Activated CD8-positive, alpha-beta memory T cell treated with anti-CD3 and anti-CD28 coated beads, Interleukin-2, amount 10 ng/mL, durations not matched to agents 7 days and 5 days (primary cell): ENCODE measurements at regions not wholly inside any gene's neighbourhood (a gene's known extent, or its start where the extent isn't known, plus 50 kb on each side); places are given as distances from the start of the nearest gene placed in this dataset.
"Not testable (repeated sequence)": the region's sequence is repeated elsewhere in the genome, so short reads cannot be mapped to it uniquely, and the experiment has no call there.

ENCODE experiments used
- ATAC-seq: fragments of 150-1000 bp; cut with Tn5 transposase; one replicate; pipeline ENCODE4 v1.10.0; 2021; ENCODE audit warnings: moderate library complexity
- CTCF ChIA-PET: fragments of 350-600 bp; sonication (Branson Sonifier 250); formaldehyde crosslinking; loops from one replicate; lab custom pipeline; 2021; ENCODE audit warnings: antibody characterized with exemption; lab: Charles Lee
- DNase-seq: peaks from one replicate; pipeline ENCODE4 v3.0.0-alpha.2; 2020
- H3K27ac Mint-ChIP-seq: one replicate; pipeline ENCODE4 v1.8.0; 2021; ENCODE audit warnings: mild to moderate bottlenecking, mixed read lengths
- H3K27me3 Mint-ChIP-seq: one replicate; pipeline ENCODE4 v1.8.0; 2021; ENCODE audit warnings: mixed read lengths
- H3K36me3 Mint-ChIP-seq: one replicate; pipeline ENCODE4 v1.8.0; 2021; ENCODE audit warnings: mild to moderate bottlenecking, mixed read lengths
- H3K4me1 Mint-ChIP-seq: one replicate; pipeline ENCODE4 v1.8.0; 2021; ENCODE audit warnings: mixed read lengths
- H3K4me3 Mint-ChIP-seq: one replicate; pipeline ENCODE4 v1.8.0; 2021; ENCODE audit warnings: mild to moderate bottlenecking, moderate library complexity, mixed read lengths
- H3K9me3 Mint-ChIP-seq: one replicate; pipeline ENCODE4 v1.8.0; 2022; ENCODE audit warnings: low read depth, mixed read lengths

- Mint-ChIP-seq H3K4me1 (no peaks in the 10 kb centered on the region), H3K27me3 (peaks cover 8% of the 10 kb centered on the region), H3K27ac (no peak overlapping the region), H3K4me3 (no peak overlapping the region), H3K9me3 (no peaks in the 10 kb centered on the region), H3K36me3 (no peaks in the 10 kb centered on the region)
- DNase-seq (no peak), ATAC-seq (no peak)
- CTCF ChIA-PET, result no interaction called here
Observed at GRCh38 chr7:26988836-26989374, 106.9 kb downstream of the HOXA1 start.

GRCh38 chr7:26987338-26987737 is 108.5 kb downstream of the HOXA1 start:
- Mint-ChIP-seq H3K27ac (no peak overlapping the region), H3K9me3 (no peaks in the 10 kb centered on the region), H3K4me1 (no peaks in the 10 kb centered on the region), H3K4me3 (no peak overlapping the region), H3K36me3 (no peaks in the 10 kb centered on the region), H3K27me3 (peaks cover 8% of the 10 kb centered on the region)
- no peak for ATAC-seq
- no peak for DNase-seq
- CTCF ChIA-PET, result no interaction called here

DNA sequence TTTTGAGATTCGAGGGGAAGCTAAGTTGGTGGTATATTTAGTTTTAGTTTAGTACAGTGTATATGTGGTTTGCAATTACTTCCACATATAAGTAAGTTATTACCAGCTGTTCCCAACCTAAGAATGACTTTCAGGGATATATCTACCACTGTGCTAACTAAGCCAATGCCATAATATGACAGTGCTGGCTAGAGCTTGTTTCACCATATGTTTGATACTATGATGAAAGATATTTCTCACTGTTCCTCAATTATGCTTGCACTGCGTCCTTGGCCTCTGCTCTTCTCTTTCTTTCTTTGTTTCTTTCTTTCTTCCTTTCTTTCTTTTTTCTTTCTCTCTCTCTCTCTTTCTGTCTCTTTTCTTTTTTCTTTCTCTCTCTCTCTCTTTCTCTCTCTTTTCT is 113.8 kb upstream of the SKAP2 start:
- Mint-ChIP-seq H3K9me3 (no peaks in the 10 kb centered on the region), H3K27ac (no peak overlapping the region), H3K4me3 (no peak overlapping the region), H3K27me3 (peaks cover 9% of the 10 kb centered on the region), H3K4me1 (no peaks in the 10 kb centered on the region), H3K36me3 (no peaks in the 10 kb centered on the region)
- ATAC-seq (no peak), DNase-seq (no peak)
- CTCF ChIA-PET, result no interaction called here

DNA sequence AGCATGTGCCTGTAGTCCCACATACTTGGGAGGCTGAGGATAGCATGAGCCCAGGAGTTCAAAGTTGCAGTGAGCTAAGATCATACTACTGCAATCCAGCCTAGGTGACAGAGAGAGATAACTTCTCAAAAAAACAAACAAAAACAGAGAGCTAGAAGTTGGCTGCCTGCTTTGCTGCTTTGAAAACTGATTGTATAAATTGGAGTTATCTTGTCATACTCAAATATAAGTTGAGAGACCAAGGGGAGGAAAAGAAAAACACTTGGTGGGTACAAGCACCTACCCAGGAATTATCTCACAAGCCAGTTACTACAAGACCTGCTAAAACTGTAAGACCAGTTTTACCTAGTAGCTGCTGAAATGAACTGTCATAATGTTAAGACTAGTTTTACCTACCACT is 112.5 kb upstream of the SKAP2 start:
- Mint-ChIP-seq H3K9me3 (no peaks in the 10 kb centered on the region), H3K4me1 (no peaks in the 10 kb centered on the region), H3K36me3 (no peaks in the 10 kb centered on the region), H3K27me3 (peaks cover 3% of the 10 kb centered on the region), H3K27ac (no peak overlapping the region), H3K4me3 (no peak overlapping the region)
- DNase-seq, result no peak
- CTCF ChIA-PET, result interaction anchor here (0.7 kb wide), 1 partner anchor 14 kb away, joined by 3 read pairs; no protein-coding TSS in a partner anchor
- ATAC-seq, result no peak

DNA sequence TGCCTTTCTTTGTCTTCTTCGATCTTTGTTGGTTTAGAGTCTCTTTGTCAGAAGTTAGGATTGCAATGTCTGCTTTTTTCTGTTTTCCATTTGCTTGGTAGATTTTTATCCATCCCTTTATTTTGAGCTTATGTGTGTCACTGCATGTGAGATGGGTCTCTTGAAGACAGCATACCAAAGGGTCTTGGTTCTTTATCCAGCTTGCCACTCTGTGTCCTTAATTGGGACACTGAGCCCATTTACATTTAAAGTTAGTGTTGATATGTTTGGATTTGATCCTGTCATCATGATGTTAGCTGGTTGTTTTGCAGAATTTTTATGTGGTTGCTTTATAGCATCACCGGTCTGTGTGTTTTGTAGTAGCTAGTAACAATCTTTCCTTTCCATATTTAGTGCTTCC is 107.5 kb upstream of the SKAP2 start:
- peaks cover 22% of the 10 kb centered on the region for H3K27me3 Mint-ChIP-seq
- H3K27ac Mint-ChIP-seq, H3K4me1 Mint-ChIP-seq, ATAC-seq, CTCF ChIA-PET, H3K9me3 Mint-ChIP-seq, H3K4me3 Mint-ChIP-seq, H3K36me3 Mint-ChIP-seq, DNase-seq: not testable (repeated sequence)

- CTCF ChIA-PET, result no interaction called here
- H3K27ac Mint-ChIP-seq, result no peak overlapping the region
- no peak for DNase-seq
- H3K4me1 Mint-ChIP-seq, result no peaks in the 10 kb centered on the region
- H3K9me3 Mint-ChIP-seq, result no peaks in the 10 kb centered on the region
- ATAC-seq, result no peak
- peaks cover 18% of the 10 kb centered on the region for H3K27me3 Mint-ChIP-seq
- H3K36me3 Mint-ChIP-seq, result no peaks in the 10 kb centered on the region
- no peak overlapping the region for H3K4me3 Mint-ChIP-seq
Observed at GRCh38 chr7:26965724-26966123, 101.3 kb upstream of the SKAP2 start.

DNA sequence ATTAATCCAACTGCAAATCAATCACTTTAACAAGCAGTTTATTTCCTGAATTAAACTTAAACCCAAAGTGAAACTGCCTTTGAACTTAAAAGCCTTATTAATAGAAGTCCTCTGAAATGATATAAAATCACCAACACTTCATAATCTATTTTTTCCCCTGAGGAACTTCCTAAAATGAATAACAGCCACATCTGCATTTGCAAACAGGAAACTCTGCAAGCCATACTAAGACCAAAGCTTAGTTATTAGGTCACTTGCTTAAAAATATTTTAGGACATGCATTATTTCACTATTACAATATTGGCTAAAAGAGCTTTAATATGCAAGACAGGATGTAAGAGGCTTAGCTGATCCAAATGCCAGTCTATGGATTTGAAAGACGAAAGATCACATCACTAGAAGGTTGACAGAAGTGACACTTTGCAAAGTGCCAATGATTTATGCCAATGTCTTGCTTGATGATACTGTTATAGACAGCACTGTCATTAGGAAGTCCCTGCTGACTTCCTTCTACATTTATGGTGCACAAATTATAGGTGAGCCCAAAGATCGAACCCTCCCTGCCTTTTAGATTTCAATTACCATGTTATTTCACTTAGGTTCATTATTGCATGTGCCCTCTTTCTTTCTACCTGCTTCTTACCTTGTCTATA is 99.9 kb upstream of the SKAP2 start:
- Mint-ChIP-seq H3K9me3 (no peaks in the 10 kb centered on the region), H3K4me3 (no peak overlapping the region), H3K27me3 (peaks cover 8% of the 10 kb centered on the region), H3K27ac (no peak overlapping the region), H3K36me3 (no peaks in the 10 kb centered on the region), H3K4me1 (no peaks in the 10 kb centered on the region)
- no peak for DNase-seq
- CTCF ChIA-PET, result no interaction called here
- ATAC-seq, result no peak

- DNase-seq (no peak), ATAC-seq (no peak)
- Mint-ChIP-seq H3K36me3 (no peaks in the 10 kb centered on the region), H3K4me3 (no peak overlapping the region), H3K4me1 (no peaks in the 10 kb centered on the region), H3K9me3 (no peaks in the 10 kb centered on the region), H3K27ac (no peak overlapping the region), H3K27me3 (peaks cover 7% of the 10 kb centered on the region)
- CTCF ChIA-PET, result no interaction called here
Observed at GRCh38 chr7:26959290-26959689, 94.9 kb upstream of the SKAP2 start.

DNA sequence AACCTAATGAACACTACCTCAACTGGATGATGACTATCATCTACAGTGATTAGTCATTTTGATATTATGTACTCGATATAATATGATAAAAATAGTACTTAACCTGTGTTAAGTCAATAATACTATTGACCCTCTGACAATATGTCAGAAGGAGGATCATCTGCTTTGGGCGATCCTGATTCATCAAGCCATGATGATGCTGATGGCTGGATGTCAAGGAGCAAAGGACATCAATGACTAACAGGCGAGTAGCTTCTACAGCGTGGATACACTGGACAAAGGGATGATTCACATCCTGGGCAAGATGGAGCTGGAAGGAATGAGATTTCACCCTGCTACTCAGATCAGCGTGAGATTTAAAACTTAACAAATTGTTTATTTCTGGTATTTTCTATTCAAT is 94.4 kb upstream of the SKAP2 start:
- H3K9me3 Mint-ChIP-seq, result no peaks in the 10 kb centered on the region
- no peak for ATAC-seq
- CTCF ChIA-PET, result no interaction called here
- no peaks in the 10 kb centered on the region for H3K4me1 Mint-ChIP-seq
- H3K36me3 Mint-ChIP-seq, result no peaks in the 10 kb centered on the region
- DNase-seq, result no peak
- no peak overlapping the region for H3K4me3 Mint-ChIP-seq
- H3K27ac Mint-ChIP-seq, result no peak overlapping the region
- peaks cover 7% of the 10 kb centered on the region for H3K27me3 Mint-ChIP-seq

DNA sequence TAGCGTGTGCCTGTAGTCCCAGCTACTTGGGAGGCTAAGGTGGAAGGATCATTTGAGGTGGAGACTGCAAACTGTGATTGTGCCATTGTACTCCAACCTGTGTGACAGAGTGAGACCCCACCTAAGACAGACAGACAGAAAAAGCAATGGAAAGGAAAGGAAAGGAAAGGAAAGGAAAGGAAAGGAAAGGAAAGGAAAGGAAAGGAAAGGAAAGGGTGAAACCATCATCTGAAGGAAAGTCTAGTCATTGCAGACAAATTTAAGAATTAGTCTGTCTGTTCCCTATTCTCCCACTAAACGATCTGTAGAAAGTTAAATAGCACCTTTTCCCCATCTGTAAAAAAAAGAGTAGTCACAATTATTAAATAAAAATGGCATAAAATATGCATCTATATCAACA is 91.1 kb upstream of the SKAP2 start:
- H3K27me3 Mint-ChIP-seq, result peaks cover 17% of the 10 kb centered on the region
- no peak overlapping the region for H3K27ac Mint-ChIP-seq
- H3K4me1 Mint-ChIP-seq, result no peaks in the 10 kb centered on the region
- CTCF ChIA-PET, result no interaction called here
- DNase-seq (no peak), ATAC-seq (no peak)
- H3K9me3 Mint-ChIP-seq, result no peaks in the 10 kb centered on the region
- H3K36me3 Mint-ChIP-seq, result no peaks in the 10 kb centered on the region
- H3K4me3 Mint-ChIP-seq, result no peak overlapping the region

- H3K4me1 Mint-ChIP-seq, result no peaks in the 10 kb centered on the region
- ATAC-seq (no peak), DNase-seq (no peak)
- H3K27me3 Mint-ChIP-seq, result peaks cover 15% of the 10 kb centered on the region
- no peaks in the 10 kb centered on the region for H3K9me3 Mint-ChIP-seq
- CTCF ChIA-PET, result no interaction called here
- H3K36me3 Mint-ChIP-seq, result no peaks in the 10 kb centered on the region
- no peak overlapping the region for H3K27ac Mint-ChIP-seq
- no peak overlapping the region for H3K4me3 Mint-ChIP-seq
Observed at GRCh38 chr7:26954951-26955350, 90.6 kb upstream of the SKAP2 start.

DNA sequence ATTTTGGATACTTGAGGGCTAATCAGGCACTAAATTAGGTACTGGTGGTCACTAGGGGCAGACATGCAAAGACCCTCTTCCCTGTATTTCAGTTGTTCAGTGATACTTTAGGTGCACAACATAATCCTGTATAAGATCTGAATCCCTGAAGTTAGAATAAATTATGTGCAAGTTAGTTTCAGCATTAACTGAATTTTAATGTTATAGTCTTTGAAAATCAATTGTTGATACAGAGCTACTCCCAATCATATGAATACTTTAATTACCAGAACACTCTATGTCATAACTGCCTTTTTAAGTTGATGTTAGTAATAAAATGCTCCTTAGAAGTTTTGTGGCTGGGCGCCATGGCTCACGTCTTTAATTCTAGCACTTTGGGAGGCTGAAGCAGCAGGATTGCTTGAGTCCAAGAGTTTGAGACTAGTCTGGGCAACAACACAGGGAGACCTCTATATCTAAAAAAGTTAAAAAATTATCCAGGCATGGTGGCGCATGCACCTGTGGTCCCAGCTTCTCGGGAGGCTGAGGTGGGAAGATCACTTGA is 87.1 kb upstream of the SKAP2 start:
- no peak overlapping the region for H3K4me3 Mint-ChIP-seq
- CTCF ChIA-PET, result no interaction called here
- H3K27ac Mint-ChIP-seq, result no peak overlapping the region
- no peaks in the 10 kb centered on the region for H3K9me3 Mint-ChIP-seq
- DNase-seq, result no peak
- no peaks in the 10 kb centered on the region for H3K4me1 Mint-ChIP-seq
- H3K27me3 Mint-ChIP-seq, result peaks cover 27% of the 10 kb centered on the region
- no peak for ATAC-seq
- no peaks in the 10 kb centered on the region for H3K36me3 Mint-ChIP-seq

GRCh38 chr7:26950889-26951288 is 86.5 kb upstream of the SKAP2 start:
- Mint-ChIP-seq H3K4me3 (no peak overlapping the region), H3K27me3 (peaks cover 27% of the 10 kb centered on the region), H3K27ac (no peak overlapping the region), H3K36me3 (no peaks in the 10 kb centered on the region), H3K4me1 (no peaks in the 10 kb centered on the region), H3K9me3 (no peaks in the 10 kb centered on the region)
- no peak for DNase-seq
- CTCF ChIA-PET, result no interaction called here
- ATAC-seq, result no peak

DNA sequence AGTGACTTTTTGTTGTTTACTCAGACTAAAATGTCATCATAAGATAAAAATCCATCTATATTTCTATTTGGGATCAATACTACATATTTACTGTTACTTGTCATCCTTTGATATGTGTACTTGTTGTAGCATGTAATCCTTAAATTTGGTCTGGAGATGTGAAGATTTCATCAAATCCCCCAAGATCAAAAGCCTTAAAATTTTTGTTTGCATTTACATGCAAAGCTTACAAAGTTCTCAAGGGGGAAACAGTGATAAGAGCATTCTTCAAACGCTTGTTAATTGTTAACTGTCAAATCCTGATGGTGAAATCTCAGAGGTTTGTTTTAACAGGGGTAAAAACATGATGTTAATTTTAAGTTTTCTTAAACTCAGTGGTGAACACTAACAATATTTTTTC is 84.9 kb upstream of the SKAP2 start:
- H3K9me3 Mint-ChIP-seq, result no peaks in the 10 kb centered on the region
- peaks cover 35% of the 10 kb centered on the region for H3K27me3 Mint-ChIP-seq
- CTCF ChIA-PET, result no interaction called here
- no peak overlapping the region for H3K4me3 Mint-ChIP-seq
- DNase-seq (no peak), ATAC-seq (no peak)
- H3K27ac Mint-ChIP-seq, result no peak overlapping the region
- no peaks in the 10 kb centered on the region for H3K36me3 Mint-ChIP-seq
- H3K4me1 Mint-ChIP-seq, result no peaks in the 10 kb centered on the region
